ENCODE measurements at regions not wholly inside any gene's neighbourhood (a gene's known extent, or its start where the extent isn't known, plus 50 kb on each side); places are given as distances from the start of the nearest gene placed in this dataset.

GRCh38 chr6:98041921-98042320 lies 758.9 kb upstream of the MMS22L start:
- no peaks in the 10 kb centered on the region for H3K4me1 ChIP-seq
- TF ChIP-seq CTCF (IDR thresholded peaks at IDR 0.05), result no peak
- ATAC-seq, result no peak
- H3K27me3 ChIP-seq, result peaks cover 0 to 8% of the 10 kb centered on the region in 2 donors
- no peaks in the 10 kb centered on the region for H3K36me3 ChIP-seq
- H3K4me3 ChIP-seq, result no peak overlapping the region
- no peaks in the 10 kb centered on the region for H3K9me3 ChIP-seq
- no peak overlapping the region for H3K27ac ChIP-seq
- DNase-seq, result no peak
- intact Hi-C loops (cut with DNase I), result no loop called here

- TF ChIP-seq CTCF (IDR thresholded peaks at IDR 0.05), result no peak
- no peak overlapping the region for H3K4me3 ChIP-seq
- no peaks in the 10 kb centered on the region for H3K9me3 ChIP-seq
- H3K36me3 ChIP-seq, result no peaks in the 10 kb centered on the region
- DNase-seq (no peak), ATAC-seq (no peak)
- intact Hi-C loops (cut with DNase I), result no loop called here
- no peak overlapping the region for H3K27ac ChIP-seq
- peaks cover 0 to 8% of the 10 kb centered on the region in 2 donors for H3K27me3 ChIP-seq
- no peaks in the 10 kb centered on the region for H3K4me1 ChIP-seq
These were observed 761.1 kb upstream of the MMS22L start for GRCh38 chr6:98044151-98044561.

- no peak for ATAC-seq
- TF ChIP-seq CTCF (IDR thresholded peaks at IDR 0.05), result no peak
- DNase-seq, result no peak
- Histone ChIP-seq H3K27ac (no peak overlapping the region), H3K4me1 (no peaks in the 10 kb centered on the region), H3K36me3 (no peaks in the 10 kb centered on the region), H3K27me3 (peaks cover 0 to 8% of the 10 kb centered on the region in 2 donors), H3K9me3 (no peaks in the 10 kb centered on the region), H3K4me3 (no peak overlapping the region)
- intact Hi-C loops (cut with DNase I), result no loop called here
These were observed 761.9 kb upstream of the MMS22L start for GRCh38 chr6:98044791-98045470.

DNA sequence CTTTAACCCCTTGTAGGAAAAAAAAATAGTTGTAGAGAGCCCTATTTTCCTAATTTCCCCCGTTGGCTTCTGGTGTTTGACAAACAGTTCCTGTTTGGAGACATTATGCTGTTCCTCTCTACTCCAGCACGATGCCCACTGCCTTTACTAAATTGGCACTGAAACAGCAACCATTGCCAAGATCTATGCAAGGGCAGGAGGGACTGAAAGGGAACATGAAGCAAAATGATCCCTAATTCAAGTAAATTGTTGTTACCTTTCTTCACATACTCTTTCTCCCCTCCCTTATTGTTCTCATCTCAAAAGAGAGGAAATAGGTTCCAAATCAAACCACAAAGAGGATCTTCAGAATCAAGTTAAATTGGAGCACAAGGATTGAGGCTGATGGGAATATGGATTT lies 764.1 kb upstream of the MMS22L start:
- intact Hi-C loops (cut with DNase I), result no loop called here
- ATAC-seq (no peak), DNase-seq (no peak)
- H3K4me1 ChIP-seq, result no peaks in the 10 kb centered on the region
- H3K27ac ChIP-seq, result no peak overlapping the region
- peaks cover 0 to 8% of the 10 kb centered on the region in 2 donors for H3K27me3 ChIP-seq
- no peak overlapping the region for H3K4me3 ChIP-seq
- H3K36me3 ChIP-seq, result no peaks in the 10 kb centered on the region
- no peak for TF ChIP-seq CTCF (IDR thresholded peaks at IDR 0.05)
- H3K9me3 ChIP-seq, result no peaks in the 10 kb centered on the region

GRCh38 chr6:98047871-98048270 lies 764.9 kb upstream of the MMS22L start:
- H3K27ac ChIP-seq, result no peak overlapping the region
- intact Hi-C loops (cut with DNase I), result no loop called here
- DNase-seq, result no peak
- H3K9me3 ChIP-seq, result no peaks in the 10 kb centered on the region
- H3K4me1 ChIP-seq, result no peaks in the 10 kb centered on the region
- ATAC-seq, result no peak
- H3K36me3 ChIP-seq, result no peaks in the 10 kb centered on the region
- H3K27me3 ChIP-seq, result peaks cover 0 to 8% of the 10 kb centered on the region in 2 donors
- TF ChIP-seq CTCF (IDR thresholded peaks at IDR 0.05), result no peak
- H3K4me3 ChIP-seq, result no peak overlapping the region

Data from left lung (tissue), 4 donors.